DMS 273 (cell line): ENCODE measurements at regions not wholly inside any gene's neighbourhood (a gene's known extent, or its start where the extent isn't known, plus 50 kb on each side); places are given as distances from the start of the nearest gene placed in this dataset.
A peak's percentile ranks its signal among the peaks of the same experiment; 100 is the strongest.
"Not testable (repeated sequence)": the region's sequence is repeated elsewhere in the genome, so short reads cannot be mapped to it uniquely, and the experiment has no call there.

Source experiments
- DNase-seq: peaks from one replicate; lab custom pipeline; 2025; ENCODE audit not compliant: unreplicated experiment; lab: John Stamatoyannopoulos, UW

GRCh38 chr6:62889240-62889639 lies 322.0 kb upstream of the FKBP1C start:
- no peak for DNase-seq

GRCh38 chr6:62891065-62891647 lies 320.1 kb upstream of the FKBP1C start:
- DNase-seq, result peak; percentile 38

DNA sequence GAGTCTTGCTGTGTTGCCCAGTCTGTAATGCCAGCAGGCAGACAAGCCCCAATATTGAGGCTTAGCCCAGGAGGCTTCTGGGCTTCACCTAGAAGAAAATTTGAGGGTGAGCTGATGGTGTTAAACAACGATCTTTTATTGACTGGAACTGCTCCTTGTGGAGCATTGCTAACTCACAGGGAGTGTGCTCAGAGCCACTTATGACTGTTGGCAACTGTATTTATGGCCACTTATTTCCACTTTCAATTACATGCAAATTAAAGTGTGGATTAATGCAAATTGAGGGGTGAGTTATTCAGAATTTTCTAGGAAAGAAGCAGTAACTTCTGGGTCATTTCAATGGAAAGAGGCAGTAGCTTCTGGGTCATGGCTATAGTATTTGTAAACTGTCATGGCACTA lies 317.2 kb upstream of the FKBP1C start:
- DNase-seq, result no peak

DNA sequence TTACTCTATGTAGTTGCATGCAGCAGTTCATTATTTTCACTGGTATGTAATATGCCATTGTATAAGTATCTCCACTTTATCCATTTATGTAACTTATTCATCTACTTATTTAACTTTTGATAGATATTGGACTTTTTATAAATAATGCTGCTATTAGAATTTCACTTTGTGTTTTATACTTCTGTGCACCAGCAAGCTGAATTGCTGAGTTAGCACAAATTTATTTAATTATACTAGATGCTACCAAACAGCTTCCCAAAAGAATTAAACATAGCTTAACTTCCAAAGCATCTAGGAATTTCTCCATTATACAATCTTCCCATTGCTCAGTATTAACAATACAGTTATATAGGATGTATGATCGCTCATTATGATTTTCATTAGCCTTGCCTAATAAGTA lies 308.0 kb upstream of the FKBP1C start:
- DNase-seq, result no peak

DNA sequence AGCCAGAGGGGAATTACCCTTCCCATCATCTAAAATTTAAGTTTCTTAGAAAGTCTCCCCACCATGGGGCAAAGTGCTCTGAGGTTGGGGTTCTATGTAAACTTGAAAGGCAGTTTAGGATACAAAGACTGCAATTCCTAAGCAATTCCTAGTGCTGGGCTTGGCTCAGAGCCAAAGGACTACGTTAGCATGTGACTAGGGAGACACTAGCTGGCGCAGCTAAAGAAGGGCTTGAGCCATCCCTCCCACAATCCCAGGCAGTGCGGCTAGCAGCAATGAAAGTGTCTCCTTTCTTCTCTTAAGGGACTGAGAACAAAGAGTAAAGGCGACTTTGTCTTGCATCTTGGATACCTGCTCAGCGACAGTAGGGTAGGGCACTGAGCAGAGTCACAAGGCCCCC lies 306.6 kb upstream of the FKBP1C start:
- peak; percentile 9 for DNase-seq

DNA sequence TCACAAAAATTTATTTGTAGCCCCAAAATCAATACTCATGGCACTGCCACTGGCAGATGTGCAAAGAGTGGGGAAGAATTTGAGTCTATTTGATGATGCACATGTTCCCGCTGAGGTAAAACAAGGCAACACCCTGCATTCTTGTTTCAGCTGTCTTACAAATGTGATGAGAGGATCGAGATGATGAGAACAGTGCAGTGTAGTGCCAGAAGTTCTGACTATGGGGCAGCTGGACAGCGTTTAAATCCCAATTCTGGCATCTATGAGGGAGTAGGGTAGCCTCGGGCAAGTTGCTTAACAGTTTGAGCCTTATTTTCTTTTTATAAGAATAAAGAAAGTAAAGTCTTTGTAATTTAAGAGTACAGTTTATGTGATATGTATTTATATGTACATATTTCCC lies 296.7 kb upstream of the FKBP1C start:
- DNase-seq, result no peak

DNA sequence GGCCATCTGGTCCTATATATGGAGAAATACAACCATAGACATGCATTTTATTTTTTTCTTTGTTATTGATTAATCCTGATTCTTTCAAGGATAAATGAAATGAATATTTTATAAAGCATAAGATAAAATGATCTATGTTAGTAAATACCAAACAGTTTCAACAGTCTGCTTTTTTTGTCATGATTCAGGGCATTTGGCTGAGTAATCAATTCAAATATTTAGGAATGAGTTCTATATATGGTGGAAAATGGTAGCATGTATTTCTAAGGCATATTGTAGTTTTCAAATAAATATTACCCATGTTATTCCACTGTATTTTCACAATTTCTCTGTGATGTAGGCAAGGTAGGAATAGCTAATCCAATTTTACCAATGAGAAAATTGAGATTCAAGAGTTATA lies 287.5 kb upstream of the FKBP1C start:
- no peak for DNase-seq

- no peak for DNase-seq
Observed at GRCh38 chr6:62940848-62941247, 270.4 kb upstream of the FKBP1C start.

GRCh38 chr6:62942000-62942399 lies 269.3 kb upstream of the FKBP1C start:
- DNase-seq, result no peak

- DNase-seq, result no peak
Observed at GRCh38 chr6:62968834-62969233, 242.4 kb upstream of the FKBP1C start.

DNA sequence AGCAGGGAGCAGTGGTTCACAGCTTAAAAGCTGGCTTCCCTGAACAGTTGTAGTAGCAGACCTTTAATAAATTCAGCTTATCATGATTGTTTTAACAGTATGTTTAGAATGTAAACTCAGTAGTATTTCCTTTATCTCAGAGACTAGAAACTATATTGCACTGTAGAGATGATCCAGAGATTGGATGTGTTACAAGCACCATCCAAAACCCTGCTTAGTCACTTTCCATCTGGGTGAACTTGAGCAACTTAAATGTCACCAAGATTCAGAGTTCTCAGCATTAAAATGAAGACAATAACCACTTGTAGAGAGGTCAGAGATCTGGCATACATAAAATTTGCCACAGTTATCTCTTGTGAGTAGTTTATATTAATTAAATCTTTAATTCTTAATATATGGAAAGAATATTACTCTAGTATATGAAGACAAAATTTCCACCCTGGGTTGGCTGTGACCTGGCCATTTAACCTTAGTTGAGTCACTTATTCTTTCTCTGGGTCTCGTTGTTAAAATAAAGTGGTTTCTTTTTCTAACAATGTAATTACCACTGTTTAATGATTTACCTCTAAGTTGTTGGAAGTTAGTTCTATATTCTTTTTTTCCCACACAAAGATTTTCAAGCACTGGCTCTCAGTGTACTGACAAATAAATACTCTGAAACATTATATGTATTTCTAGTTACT lies 239.2 kb upstream of the FKBP1C start:
- DNase-seq, result no peak

DNA sequence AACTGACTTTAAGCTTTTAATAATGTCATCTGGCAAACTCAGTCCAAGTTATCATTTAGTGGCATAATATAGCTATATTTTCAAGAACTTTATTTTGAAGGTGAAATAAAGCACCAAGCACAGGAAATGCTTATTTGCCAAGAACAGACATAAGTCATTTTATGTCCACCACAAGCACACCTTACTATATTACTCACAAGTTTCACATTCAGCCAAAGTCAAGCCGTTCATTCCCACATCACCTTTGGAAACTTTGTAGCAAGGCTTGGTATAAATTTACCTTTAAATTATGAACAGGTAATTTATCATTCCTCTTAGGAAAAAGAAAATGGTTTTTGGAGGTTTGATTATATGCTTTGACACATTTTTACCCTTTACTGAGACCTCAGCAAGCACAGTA lies 236.8 kb upstream of the FKBP1C start:
- DNase-seq, result no peak

- no peak for DNase-seq
Observed at GRCh38 chr6:62976566-62976965, 234.7 kb upstream of the FKBP1C start.

DNA sequence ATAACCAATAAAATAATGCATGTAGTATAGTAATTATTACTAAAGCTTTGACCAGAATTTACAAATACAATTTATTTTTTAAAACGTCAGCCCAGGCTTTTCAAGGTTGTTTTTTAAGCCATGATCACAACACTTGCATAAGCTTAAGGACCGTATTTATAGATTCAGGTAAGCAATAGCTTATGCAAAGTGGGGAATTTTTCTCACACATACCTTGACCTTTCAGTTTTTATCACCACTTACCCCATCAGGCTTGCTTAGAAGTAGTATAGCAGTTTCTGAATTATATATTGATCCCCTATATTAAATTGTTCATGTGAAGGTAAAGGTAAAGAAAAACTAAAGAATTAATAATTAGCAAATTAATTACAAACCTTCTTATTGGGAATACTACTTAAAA lies 232.3 kb upstream of the FKBP1C start:
- no peak for DNase-seq

DNA sequence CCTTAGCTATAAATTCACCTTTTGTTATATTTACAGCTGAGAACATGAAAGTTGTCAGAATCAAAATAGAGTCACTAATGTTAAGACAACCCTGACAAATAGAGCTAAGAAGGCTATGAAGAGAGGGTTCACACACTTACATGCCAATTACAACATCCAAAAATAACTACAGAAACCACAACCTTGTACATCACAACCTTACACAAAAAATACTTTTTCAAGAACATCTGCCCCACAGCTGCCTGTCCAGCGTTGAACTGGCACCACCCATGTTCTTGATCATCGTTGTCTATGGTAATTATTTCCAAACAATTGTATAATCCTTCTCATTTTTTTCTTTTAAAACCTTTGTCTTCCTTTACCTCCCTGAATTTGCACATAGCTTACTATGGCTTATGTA lies 231.2 kb upstream of the FKBP1C start:
- no peak for DNase-seq

GRCh38 chr6:62980724-62981123 lies 230.5 kb upstream of the FKBP1C start:
- no peak for DNase-seq

- no peak for DNase-seq
Observed at GRCh38 chr6:62982951-62983350, 228.3 kb upstream of the FKBP1C start.

- not testable (repeated sequence) for DNase-seq
Observed at GRCh38 chr6:62991696-62992095, 219.6 kb upstream of the FKBP1C start.

GRCh38 chr6:62993951-62994350 lies 217.3 kb upstream of the FKBP1C start:
- DNase-seq, result no peak

DNA sequence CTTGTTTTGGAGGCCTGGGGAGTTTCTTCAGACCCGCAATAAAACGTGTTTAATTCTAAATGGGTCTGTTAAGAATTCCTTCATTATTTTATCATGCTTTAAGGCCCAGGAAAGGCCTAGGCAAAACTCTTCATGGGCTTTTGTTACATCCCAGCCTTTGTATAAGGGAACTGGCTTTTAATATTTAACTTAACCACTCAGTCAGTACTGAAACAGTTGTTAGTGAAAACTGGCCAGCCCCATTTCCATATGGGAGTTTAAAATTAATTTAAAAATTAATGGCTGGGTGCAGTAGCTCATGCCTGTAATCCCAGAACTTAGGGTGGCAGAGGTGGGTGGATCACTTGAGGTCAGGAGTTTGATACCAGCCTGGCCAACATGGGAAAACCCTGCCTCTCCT lies 213.2 kb upstream of the FKBP1C start:
- no peak for DNase-seq

DNA sequence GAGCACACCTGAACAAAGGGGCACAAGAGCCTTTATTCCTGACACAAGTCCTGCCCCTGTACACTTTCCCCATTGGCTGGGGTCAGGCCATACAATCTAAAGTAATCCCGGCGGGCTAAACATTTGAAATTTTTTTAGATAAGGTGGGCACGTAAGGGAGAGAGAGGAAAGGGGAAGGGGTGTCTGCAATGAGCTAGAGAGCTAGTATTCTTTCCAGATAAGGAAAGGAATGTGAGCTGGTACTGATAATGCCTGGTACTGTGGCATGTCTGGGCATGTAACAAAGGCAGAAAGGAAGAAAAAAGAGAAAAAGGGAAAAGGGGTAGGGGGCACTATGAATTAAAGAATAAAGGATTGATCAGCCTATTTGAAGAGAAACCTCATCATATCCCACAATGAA lies 212.0 kb upstream of the FKBP1C start:
- DNase-seq, result not testable (repeated sequence)

DNA sequence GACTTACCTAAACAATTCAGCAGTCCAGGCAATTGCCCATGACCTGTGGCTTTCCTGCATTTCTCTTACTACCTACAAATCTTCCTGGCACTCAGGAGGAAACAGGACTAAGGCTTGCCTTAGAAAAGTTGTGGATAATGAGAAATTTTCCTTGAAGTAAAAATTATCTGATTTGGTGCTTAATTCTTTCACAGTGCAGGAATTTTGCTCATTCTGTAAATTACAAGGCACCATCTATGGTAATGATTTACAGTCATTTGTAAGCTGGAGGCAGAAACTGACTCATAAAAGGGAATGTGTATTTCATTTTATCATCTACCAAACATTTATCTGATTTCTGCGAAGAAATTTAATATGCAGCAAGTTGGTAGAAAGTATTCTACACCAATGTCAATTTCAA lies 211.5 kb upstream of the FKBP1C start:
- no peak for DNase-seq

- not testable (repeated sequence) for DNase-seq
Observed at GRCh38 chr6:63006018-63006417, 205.3 kb upstream of the FKBP1C start.
